Right ventricle myocardium inferior (tissue), 1 donor: ENCODE measurements at regions not wholly inside any gene's neighbourhood (a gene's known extent, or its start where the extent isn't known, plus 50 kb on each side); places are given as distances from the start of the nearest gene placed in this dataset.
A peak's percentile ranks its signal among the peaks of the same experiment; 100 is the strongest.

Source experiments
- ATAC-seq: fragments of 200-7000 bp; cut with Tn5 transposase; one replicate; pipeline ENCODE4 v1.9.1; 2020; ENCODE audit warnings: mild to moderate bottlenecking, moderate library complexity
- DNase-seq: peaks from one replicate; pipeline ENCODE4 v3.0.0; 2021; ENCODE audit errors: missing footprints
- intact Hi-C: fragments of 100-400 bp; cut with DNase I; formaldehyde crosslinking; loops from one replicate; pipeline ENCODE4 v1.11.0; 2022
- donor health status: DM: no; HTN: yes; CAD: no; lungs with severe emphysema.

DNA sequence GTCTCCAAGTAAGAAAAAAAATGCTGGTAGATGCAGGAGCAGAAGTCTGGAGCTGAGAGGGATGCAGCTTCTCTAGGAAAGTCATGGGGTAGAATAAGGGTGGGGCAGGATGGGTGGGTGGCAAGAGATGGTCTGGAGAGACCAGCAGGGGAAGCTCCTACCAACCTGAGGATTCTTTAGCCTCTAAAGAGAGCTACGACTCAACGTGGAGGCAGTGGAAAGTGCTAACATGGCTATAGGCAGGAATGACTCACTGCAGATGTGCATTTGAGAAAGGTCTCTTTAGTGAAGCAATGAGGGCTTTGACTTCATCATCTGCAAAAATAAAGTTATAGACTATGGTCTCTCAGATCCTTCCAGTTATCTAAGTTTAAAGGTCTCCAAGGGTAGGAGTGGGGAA lies 722.8 kb upstream of the RAB6C start:
- intact Hi-C loops: no loop called here
- ATAC-seq: no peak
- DNase-seq: no peak

DNA sequence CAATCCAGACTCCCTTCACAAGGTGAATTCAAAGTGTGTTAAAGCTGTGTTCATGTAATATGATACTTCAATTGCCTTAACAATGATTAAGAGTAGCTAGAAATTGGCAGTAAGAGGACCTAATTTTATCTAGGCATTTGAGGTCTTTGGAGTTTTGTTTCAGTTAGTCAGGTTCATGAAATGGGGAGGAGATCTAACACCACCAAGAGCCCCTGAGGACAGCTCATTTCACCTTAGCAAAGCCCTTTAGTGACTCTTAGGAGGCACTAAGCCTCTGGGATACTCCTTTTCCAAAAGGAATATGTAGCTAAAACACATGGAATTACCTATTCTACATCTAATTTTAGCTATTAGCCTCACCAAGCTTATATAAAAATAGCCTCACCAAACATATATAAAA lies 716.5 kb upstream of the RAB6C start:
- ATAC-seq: no peak
- DNase-seq: no peak
- intact Hi-C loops: no loop called here

DNA sequence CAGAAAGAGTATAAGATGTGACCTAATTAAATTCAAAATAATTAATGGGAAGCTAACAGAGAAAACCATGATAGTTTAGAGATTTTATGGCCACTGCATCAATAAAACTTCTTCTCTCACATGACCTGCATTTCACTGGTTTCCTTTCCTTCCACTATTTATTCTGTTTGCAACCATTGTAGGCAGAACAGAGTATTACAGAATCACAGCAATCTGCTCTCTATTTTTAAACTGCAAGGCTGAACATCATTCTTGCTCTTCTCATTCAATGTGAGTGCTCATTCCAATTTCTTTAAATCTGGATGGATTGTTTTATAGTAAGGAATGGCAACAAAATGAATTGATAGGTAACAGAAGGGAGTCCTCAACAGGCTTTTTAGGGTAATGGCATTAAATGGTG lies 715.5 kb upstream of the RAB6C start:
- DNase-seq: no peak
- intact Hi-C loops: no loop called here
- ATAC-seq: no peak

DNA sequence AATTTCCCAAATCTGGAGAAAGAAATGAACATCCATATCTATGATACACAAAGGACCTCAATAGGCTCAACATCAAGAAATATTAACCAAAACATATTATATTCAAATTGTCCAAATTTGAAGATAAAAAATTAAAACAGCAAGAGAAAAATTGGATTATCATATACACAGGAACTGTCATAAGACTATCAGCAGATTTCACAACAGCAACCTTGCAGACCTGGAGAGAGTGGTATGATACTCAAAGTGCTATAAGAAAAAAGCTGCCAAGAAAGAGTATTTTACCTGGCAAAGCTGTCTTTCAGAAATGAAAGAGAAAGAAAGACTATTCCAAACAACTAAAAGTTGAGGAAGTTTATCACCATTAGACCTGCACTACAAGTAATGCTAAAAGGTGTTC lies 711.9 kb upstream of the RAB6C start:
- ATAC-seq (no peak), DNase-seq (no peak)
- intact Hi-C loops: no loop called here

DNA sequence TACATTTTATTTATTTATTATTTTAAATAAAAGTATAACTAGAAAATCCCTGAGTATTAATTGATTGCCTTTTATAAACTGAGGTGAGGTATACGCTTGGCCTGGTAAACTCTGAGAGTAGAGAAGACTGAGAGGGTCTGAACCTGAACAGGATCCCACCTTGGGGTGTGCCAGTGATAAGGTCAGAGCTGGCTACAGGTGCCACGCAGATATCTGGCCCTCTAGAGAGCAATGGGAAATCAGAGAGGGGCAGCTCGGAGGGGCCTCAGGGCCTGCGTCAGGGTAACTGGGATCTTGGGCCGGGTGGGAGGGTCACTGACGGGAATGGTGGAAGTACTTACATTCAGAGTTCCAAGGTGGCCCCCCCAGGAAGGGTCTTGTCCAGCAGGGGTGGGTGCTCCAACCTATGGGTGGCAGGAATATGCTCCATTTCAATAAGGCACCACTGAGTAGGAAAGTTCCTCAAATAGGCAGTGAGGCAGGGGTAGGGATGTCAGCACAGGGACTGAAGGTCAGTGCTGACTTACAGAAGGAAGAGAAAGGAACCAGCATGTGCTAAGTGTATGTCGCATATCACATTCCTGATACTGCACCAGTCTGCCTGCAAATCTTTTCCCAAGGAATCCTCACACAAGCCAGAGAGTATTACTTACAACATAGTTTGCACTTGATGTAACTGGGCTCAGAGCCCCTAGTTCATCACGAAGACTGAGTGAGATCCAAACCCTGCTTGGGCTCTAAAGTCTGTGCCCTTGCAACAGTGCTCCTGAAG lies 706.0 kb upstream of the RAB6C start:
- no peak for ATAC-seq
- intact Hi-C loops: no loop called here
- DNase-seq: no peak

DNA sequence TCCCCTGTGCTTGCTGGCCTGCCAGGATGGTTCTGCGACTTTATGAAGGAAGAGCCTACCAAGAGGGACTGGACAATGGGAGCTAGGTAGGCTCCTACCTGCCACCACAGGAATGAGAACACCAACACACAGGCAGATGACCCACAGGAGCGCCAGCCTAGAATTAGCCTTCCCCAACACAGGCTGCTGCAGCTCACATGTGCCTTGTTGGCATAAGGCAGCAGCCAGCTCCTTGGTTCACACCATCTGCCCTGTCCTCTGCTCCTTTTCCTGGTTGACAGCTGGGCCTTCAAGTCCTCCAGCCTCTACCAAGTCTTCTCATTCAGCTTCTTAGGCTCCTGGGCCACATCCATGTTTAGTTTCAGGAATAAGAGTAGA lies 705.4 kb upstream of the RAB6C start:
- ATAC-seq: no peak
- DNase-seq: no peak
- intact Hi-C loops: no loop called here

DNA sequence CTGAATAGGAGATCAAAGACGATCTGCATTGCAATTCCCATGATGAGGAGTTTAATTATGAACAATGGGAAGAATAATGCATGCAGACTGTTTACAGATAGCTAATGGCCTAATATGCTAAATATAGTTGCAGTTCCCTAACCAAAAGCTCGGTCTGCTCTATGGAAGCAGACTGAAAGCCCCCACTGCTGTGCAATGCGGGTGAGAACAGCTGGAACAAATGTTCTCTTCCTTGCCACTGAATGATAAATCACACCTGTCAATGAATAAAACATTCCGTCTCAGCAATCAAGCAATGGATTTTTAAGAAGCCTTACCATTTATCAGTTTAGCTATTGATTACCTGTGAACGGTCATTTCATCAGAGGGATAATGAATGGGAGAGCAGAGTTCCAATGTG lies 704.5 kb upstream of the RAB6C start:
- ATAC-seq: no peak
- intact Hi-C loops: no loop called here
- DNase-seq: no peak

DNA sequence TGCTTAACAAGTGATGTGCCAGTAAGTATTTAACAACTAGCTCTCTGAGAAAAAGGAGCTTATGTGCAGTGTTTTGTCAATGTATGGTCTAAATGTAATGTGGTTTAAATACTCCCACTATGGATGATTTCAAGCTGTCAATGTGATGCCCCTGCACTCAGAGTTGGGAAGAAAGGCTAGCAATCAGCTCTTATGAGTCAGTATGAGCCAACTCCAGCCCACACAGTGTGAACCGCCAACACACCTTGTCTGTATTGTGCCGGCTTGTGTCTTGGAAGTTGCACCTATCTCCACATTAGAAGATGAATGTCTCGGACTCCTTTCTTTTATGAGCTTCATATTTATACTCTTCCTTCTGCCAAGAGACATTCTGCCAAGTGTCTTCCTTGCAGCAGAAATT lies 703.8 kb upstream of the RAB6C start:
- intact Hi-C loops: no loop called here
- ATAC-seq (no peak), DNase-seq (no peak)

DNA sequence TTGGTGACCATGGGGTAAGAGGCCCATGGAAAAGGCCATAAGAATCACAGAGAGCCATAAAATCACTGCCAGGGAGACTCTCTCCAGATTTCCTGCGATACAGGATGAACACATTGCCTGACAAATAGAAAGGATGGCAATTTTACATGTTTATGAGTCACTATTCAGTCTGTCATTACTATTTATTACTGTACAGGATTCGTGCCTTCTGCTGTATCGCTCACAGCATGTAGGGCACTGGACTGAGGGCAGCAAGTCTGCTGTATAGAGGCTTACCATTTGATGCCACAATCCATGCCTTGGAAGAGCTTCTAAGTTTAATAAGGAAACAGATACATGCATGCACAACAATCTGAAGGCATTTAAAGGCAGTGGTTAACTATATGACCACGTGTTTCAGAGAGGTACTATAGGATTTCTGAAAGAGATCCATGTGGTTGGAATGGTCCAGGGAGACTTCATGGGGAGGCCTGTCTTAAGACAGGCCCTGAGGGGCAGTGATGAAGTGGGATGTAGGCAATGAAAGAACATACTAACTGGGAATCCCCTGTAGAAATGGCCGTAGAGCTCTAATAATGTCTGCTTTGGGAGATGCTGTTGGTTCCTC lies 702.4 kb upstream of the RAB6C start:
- DNase-seq (no peak), ATAC-seq (no peak)
- intact Hi-C loops: no loop called here

DNA sequence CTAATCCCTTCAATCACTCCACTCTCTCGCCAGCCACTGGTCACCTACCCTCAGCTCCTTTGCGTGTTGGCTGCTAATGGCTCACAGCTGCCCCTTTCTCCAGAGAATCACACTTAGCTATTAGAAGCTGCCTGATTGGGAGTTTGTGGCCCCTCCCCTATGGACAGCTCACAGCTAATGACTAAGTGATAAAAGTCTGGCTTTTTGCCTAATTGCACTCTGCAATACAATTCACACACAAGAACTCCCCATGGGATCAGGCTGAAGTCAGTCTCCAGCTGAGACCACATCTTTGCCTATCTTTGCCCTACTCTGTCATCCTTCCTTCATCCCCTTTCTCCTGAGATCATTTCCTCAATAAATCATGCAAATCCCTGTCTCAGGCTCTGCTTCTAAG lies 701.9 kb upstream of the RAB6C start:
- no peak for DNase-seq
- no peak for ATAC-seq
- intact Hi-C loops: no loop called here

DNA sequence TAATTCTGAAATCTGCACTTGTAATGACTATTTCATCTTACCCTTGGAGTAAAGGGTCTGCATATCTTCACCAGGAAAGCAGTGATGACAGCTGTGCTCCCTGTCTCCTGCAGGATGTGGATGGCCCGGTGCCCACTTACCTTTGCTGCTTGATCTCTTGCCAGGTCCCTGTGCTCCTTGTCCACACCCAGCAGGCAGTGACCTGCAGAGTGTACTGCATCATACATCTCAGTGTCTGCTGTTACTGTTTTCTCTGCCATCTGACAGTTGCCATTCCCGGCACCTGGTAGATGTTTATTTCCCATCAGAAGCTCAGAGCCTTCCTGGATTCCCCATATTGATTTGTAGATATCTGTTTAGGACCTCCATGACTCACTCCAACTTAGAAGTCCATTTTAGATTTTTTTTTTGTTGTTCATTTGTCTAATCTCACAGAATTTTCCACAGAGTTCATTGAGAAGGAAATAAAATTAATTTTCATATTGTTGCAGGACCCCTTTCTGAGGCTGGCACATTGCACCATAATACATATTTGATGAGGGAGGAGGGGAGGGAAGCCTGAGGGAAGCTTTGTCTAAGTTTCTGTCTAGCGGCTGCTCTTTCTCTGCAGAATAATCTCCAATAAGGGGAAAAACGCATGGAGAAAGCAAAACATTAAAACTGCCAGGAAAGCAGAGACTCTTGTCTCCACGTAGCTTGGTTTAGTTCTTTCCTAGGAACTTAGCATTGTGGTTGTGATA lies 697.5 kb upstream of the RAB6C start:
- DNase-seq (no peak), ATAC-seq (no peak)
- intact Hi-C loops: no loop called here

DNA sequence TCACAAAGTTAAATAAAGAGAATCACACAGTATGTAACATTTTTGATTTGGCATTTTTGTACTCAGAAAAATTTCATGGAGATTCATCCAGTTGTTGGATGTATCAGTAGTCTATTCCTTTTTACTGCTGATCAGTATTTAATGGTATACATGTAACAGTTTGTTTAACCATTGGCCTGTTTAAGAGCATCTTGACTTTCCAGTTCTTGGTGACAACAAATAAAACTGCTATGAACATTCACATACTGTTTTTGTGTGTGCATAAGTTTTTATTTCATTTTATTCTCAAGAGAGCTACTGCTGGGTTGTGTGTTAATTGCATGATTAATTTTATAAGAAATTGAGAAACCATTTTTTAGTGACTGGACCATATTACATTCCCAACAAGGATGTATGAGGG lies 694.5 kb upstream of the RAB6C start:
- ATAC-seq: no peak
- intact Hi-C loops: no loop called here
- DNase-seq: no peak

DNA sequence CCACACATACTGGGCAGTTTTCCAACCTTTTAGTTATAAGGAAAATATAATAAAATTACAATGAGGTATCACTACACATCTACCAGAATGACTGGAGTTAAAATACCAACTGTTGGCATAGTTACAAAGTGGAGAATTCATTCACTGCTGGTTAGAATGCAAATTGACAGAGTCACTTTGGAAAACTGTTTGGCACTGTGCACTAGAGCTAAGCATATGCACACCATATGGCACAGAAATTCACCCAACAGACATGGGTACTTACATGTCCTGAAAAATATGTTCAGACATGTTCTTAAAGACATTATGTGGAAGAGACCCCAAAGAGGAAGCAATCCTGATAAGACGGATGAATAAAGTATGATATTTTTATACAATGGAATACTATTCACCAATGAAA lies 686.1 kb upstream of the RAB6C start:
- ATAC-seq (no peak), DNase-seq (no peak)
- intact Hi-C loops: no loop called here

DNA sequence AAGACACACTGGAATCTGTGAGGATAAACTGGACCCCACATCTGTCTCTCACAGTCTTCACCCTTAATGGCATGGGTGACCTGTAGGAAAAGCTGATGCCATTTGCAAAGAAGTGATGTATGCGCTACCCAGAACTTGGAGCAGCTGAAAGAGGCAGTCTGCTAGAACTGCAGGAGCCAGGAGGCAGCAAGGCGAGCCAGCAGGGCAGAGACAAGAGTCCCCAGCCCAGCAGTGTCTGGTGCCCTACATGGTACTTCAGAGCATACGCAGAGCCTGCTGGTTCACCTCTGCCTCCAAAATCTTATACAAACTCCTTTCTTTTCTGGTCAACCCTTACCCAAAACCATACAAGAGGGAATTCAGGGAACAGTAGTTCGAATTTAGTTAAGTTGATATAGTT lies 683.1 kb upstream of the RAB6C start:
- intact Hi-C loops: no loop called here
- no peak for DNase-seq
- no peak for ATAC-seq

DNA sequence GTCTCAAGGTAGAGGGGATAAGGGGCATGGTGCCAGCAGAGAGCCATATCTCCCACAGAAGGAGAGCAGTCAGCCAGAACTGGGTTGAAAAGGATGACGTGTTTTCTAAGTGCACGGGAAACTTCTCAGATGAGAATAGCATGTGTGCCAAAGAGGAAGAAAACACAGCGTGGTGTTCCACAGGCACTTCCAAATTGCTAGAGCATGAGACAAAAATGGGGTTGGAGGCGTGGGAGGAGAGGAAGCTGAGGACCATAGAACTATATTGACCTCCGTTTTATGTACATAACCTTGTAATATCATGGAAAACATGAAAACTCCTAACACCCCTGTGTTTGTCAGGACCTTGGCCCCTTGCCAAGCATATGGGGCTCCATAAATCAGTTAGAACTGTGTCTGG lies 682.7 kb upstream of the RAB6C start:
- ATAC-seq: peak; percentile 22
- intact Hi-C loops: no loop called here
- DNase-seq: no peak

DNA sequence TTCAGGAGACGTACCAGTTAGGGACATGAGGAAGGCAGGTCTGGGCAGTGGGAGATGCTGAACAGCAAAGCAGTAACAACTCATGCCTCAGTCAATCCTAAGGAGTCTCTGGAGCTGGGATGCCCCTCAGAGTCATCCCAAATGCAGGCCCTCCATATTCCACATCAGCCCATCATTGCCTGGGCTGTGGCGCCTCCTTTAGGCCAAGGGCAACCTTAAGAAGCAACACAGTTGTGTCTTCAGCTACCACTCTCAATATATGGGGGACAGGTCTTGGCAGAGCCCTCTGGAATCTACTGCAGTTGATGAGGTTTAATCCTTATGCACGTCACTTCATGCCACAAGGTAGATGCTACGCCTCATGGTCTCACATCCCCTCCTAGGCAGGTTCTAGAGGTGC lies 682.0 kb upstream of the RAB6C start:
- ATAC-seq: no peak
- intact Hi-C loops: no loop called here
- DNase-seq: no peak

DNA sequence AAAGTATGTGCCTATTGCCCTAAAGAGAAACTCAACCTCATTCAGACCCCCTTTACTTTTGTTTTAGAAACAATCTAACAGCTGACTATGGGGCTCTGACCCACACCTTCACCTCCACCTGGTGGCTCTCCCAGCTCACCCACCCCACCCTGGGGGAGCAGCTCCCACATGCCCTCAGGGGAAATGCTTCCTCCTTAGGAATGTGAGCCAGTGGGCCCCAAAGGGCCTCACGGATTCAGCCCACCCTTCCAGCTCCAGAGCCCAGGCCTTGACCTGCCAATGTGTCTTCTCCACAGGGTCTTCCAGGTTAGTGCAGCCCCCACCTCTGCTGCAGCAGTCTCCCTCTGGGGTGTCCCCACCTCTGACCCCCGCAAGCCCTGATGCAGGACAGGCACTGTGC lies 680.1 kb upstream of the RAB6C start:
- intact Hi-C loops: no loop called here
- no peak for ATAC-seq

DNA sequence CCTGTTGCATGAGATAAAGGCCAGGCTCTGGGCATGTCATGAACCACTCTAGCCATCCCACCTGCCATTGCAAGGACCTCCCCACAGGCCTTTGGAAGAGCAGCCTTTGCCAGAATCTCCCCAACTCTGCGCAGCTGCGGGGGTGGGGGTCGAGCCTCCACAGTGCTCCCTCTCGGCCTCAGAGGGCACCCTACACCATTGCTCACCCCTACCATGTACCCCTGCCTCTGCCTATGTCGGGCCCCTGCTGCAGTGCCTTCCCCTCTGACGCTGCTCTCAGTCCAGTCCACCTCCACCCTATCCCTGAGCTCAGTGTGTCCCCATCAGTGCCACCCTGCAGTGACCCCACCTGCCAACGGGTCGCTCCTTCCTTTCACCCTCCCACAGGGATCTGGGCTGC lies 679.7 kb upstream of the RAB6C start:
- ATAC-seq: no peak
- no peak for DNase-seq
- intact Hi-C loops: loop anchor here (2.0 kb wide), 1 partner anchor 35 kb away; no protein-coding TSS in a partner anchor

More for the DNA sequence above, 680.1 kb upstream of the RAB6C start:
- DNase-seq: no peak

DNA sequence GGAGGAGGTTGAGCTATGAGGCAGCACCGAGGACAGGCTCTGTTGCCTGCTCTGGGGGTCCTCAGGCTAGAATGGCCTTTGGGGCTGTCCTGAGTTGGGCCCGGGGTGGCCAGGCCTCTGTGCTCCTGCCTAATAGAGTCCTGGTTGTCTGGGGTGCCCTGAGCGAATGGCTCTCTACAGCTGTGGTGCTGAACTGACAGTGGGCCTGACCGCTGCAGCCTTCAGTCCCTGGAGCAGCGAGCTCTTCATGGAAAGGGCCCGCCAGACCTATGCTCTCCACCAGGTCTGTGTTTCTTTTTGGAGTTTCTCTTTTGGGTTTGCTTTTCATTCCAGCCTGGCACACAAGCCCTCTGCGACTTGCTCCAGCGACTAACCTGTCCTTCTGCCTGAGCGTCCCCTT lies 679.0 kb upstream of the RAB6C start:
- no peak for DNase-seq
- intact Hi-C loops: loop anchor here (2.0 kb wide), 1 partner anchor 34 kb away; no protein-coding TSS in a partner anchor
- no peak for ATAC-seq

DNA sequence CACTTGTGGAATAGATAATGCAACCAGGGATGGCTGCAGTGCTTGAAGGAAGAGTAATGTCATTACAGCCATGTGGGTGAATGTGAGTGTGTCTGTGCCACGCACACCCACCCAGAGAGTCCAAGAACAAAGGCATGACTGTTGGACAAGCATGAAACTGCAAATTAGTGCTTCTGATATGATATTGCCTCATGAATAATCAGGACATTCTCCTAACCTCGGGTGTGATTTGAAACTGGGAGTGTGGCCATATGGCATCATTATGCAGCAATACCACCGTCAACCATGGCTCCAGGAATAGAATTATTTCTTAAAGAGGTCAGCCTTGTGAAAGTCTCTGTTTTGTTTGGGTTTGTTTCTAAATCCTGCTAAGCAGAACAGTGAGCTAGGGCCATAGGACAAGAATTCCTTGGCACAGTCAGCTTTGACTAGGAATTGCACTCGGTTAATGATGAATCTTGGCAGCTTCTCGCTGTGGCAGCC lies 678.0 kb upstream of the RAB6C start:
- DNase-seq (no peak), ATAC-seq (peak; percentile 78)
- intact Hi-C loops: loop anchor here (2.0 kb wide), 1 partner anchor 33 kb away; no protein-coding TSS in a partner anchor
